HUDEP-2 (cell line): ENCODE measurements at regions not wholly inside any gene's neighbourhood (a gene's known extent, or its start where the extent isn't known, plus 50 kb on each side); places are given as distances from the start of the nearest gene placed in this dataset.
"Not testable (repeated sequence)": the region's sequence is repeated elsewhere in the genome, so short reads cannot be mapped to it uniquely, and the experiment has no call there.

Source experiments
- DNase-seq, 76 experiments: peaks; one replicate each; lab custom pipeline; 2025; ENCODE audit not compliant: unreplicated experiment in 76 of 76; lab: John Stamatoyannopoulos, UW

GRCh38 chr7:128561116-128561722, 84.7 kb downstream of the METTL2B start:
- DNase-seq: not testable (repeated sequence)

DNA sequence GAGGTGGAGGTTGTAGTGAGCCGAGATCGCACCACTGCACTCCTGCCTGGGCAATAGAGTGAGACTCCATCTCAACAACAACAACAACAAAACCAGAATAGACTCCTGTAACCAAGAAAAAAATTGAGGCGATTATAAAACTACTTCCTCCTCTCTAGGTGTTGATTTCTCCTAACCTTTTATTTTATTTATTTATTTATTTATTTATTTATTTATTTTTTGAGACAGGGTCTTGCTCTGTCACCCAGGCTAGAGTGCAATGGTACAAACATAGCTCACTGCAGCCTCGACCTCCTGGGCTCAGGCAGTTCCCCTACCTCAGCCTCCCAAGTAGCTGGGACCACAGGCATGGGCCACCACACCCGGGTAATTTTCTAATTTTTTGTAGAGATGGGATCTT, 86.2 kb downstream of the METTL2B start:
- not testable (repeated sequence) for DNase-seq

DNA sequence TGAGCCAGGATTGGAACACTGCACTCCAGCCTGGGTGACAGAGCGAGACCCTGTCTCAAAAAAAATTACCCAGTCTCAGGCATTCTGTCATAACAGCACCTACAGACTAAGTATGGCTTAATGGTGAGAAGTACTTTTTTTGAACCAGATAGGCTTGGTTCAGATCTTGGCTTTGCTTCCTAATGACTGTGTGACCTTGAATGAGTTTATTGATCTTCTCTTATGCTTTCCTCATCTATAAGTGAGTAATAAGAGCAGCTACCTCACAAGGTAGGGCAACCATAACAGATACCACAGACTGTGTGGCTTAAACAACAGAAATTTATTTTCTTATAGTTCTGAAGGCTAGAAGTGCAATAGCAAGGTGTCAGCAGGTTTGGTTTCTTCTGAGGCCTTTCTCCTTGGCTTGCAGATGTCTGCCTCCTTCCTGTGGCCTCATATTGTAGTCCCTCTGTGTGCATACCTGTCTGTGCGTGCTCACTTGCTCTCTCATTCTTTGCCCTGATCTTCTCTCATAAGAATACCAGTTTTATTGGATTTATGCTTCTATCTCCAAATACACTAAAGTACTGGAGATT, 87.7 kb downstream of the METTL2B start:
- DNase-seq: not testable (repeated sequence)

- DNase-seq: not testable (repeated sequence)
Observed at GRCh38 chr7:128564932-128565864, 88.7 kb downstream of the METTL2B start.

GRCh38 chr7:128575277-128575676, 96.8 kb upstream of the GARIN1A start:
- not testable (repeated sequence) for DNase-seq

GRCh38 chr7:128576953-128577352, 95.1 kb upstream of the GARIN1A start:
- DNase-seq: not testable (repeated sequence)

DNA sequence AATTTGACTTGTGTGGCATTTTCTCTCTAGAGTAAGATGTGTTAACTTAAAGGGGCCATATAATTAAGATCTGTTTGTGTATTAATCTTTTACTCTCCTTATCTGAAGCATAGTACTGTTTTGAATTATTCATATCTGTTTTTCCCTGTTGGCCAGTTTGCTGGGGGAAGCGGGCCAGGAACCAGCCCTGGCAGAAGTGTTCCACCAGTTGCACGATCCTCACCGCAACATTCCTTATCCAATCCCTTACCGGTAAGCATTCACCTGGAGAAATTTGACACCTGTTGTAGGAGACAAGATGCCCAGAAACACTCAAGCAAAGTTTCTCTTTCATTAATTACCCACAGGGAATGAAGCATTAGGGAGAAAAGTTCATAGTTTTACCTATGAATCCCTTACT, 92.2 kb upstream of the GARIN1A start:
- not testable (repeated sequence) for DNase-seq

GRCh38 chr7:128581100-128581499, 91.0 kb upstream of the GARIN1A start:
- DNase-seq: not testable (repeated sequence)

GRCh38 chr7:128581825-128582561, 90.1 kb upstream of the GARIN1A start:
- DNase-seq: not testable (repeated sequence)

DNA sequence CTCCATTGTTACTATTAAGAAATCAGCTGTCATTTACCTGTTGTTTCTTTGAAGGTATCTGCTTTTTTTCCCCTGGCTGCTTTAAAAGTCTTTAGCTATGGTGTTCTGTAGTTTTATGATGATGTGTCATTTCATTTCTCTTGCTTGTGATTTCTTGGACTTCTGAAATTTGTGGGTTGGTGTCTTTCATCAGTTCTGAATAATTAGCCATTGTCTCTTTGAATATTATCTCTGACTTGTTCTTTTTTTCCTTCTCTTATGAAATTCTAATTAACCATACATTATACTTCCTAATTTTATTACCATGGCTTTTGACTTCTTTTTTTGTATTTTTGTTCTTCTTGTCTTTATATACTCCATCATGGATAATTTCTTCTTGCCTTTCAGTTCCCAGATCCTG, 85.4 kb upstream of the GARIN1A start:
- DNase-seq: not testable (repeated sequence)

- DNase-seq: no peak
Observed at GRCh38 chr7:128591705-128592104, 80.4 kb upstream of the GARIN1A start.

DNA sequence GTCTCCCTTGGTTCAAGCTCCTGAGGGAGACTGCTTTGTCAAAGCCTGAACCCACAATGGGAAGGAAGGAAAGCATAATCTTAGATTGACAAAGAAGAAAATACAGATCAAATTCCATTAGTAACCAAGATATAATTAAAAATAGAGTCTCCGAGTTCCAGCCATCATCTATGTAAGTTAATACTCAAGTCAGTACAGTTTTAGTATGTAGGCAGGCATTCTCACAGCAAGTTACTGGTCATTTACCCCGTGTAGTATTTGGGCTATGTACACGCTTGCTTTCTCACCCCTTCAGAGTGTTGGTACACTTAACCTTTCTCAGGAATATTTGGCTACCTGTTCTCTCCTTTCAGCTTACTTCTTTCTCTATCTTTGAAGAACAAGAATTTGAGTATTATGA, 79.9 kb upstream of the GARIN1A start:
- not testable (repeated sequence) for DNase-seq

GRCh38 chr7:128594061-128594460, 78.0 kb upstream of the GARIN1A start:
- DNase-seq: not testable (repeated sequence)

DNA sequence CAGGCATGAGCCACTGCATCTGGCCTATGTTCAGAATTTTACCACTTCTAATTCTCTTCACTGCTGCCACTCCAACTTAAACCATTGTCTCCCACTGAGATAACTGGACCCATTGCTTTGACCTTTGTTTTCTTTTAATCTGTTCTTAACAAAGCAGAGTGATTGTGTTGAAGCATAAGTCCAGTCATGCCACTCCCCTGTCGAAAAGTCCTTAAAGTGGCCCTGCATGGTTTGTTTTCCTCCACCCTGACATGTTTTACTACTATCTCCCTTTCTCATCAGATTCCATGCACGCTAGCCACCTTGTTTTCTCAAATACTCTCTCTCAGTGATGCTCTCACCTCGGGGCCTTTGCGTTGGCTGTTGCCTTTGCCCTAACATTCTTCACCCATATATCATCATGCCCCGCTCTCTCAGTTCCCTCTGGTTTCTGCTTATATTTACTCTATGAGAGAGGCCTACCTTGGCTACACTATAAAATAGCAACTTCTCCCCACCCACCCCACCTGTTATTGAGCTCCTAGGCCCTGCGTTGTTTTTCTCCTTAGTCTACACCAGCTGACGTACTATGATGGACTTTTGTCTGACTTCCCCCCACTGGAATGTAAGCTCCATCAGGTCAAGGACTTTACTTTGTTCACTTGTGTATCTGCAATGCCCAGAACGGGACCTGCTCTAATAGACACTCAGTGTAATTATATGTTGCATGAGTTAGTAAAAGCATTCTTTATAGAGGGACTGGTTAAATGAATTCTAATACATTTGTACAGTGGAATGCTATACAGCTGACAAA, 75.6 kb upstream of the GARIN1A start:
- DNase-seq: not testable (repeated sequence)

- not testable (repeated sequence) for DNase-seq
Observed at GRCh38 chr7:128598946-128599345, 73.1 kb upstream of the GARIN1A start.

DNA sequence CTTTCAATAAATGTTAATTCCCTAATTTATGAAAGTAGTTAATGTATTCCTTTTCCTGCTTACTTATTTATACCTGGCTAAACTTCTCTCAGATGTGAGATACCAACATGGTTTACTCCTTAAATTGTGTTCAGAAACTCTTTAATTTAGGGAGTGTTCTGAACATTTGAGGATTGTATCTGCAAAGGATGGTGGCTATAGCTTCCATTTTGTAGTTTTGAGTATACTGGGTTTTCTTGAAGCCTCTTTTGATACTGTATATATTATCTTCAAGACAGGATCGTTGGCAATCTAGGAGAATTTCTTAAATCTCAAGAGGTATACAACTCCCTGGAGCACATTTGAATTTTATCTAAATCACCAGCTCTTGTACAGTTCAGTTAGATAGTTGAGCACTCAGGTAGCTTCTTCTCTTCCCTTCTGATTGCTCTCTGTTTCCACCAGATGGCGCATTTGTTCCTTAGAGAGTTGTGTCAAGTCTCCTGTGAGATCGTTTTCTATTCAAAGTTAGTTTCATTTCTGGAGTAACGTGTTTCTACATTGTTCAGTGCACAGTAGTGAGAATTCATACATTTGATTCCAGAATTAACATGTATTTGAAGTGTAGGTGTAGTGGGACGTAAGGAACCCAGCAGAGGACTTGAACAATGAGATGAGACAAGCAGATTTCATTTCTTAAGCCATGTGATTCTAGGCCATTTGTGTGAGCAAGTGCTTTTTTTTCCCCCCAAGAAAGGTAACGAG, 63.2 kb upstream of the GARIN1A start:
- peak in 37 of 76 experiments; percentile 3 to 59 (median 29) for DNase-seq

DNA sequence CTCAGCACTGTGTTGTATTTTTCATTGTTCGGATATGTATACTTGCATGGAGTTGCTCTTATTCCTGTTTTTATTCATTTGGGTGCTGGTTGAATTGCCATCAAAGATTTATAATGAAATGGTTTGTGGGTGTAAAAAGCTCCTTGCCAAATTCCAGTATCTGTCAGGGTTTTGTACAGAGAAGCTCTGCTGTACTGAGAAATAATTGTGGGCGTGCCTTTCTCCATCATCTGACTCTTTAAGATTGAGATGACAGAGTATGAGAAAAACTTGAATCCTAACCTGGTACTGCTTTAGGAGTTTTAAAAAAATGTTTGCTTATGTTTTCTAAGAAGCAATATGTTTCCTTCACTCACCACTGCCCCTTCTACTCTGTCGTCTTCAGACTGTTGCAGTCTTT, 58.7 kb upstream of the GARIN1A start:
- not testable (repeated sequence) for DNase-seq

DNA sequence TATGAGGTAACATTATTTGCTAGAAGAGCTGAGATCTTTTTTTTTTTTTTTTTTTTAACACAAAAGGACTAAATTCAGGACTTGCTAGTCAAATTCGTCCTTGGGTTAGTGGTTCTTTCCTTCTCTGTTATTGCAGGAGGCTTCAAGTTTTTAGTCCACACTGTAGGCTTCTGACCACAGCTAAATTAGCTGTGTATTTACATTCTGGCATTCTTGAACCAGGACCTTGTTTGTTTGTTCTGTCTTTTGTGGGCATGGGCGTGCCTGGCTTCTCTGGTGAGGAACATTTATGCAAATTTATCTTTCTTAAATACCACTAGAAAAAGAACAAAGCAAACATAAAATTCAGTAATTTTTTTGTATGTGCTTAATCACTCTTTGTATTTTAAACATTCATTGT, 57.3 kb upstream of the GARIN1A start:
- not testable (repeated sequence) for DNase-seq

- not testable (repeated sequence) for DNase-seq
Observed at GRCh38 chr7:128616799-128617198, 55.3 kb upstream of the GARIN1A start.
